Spleen (tissue), 7 donors: ENCODE measurements at regions not wholly inside any gene's neighbourhood (a gene's known extent, or its start where the extent isn't known, plus 50 kb on each side); places are given as distances from the start of the nearest gene placed in this dataset.

Experiments
- CTCF ChIP-seq, 11 experiments: fragments of 200-600 bp in 7 of 11; fragments of 450-650 bp in 4 of 11; sonication (generic) in 4 of 11; IDR thresholded peaks in 8 of 11; conservative IDR thresholded peaks in 3 of 11; 1 replicate in 7 of 11; 2 replicates in 4 of 11; pipeline versions ENCODE4 v1.4.0 to v1.8.0; 2016 to 2021; ENCODE audit warnings: antibody characterized with exemption in 11 of 11, inconsistent platforms in 4 of 11, mild to moderate bottlenecking in 1 of 11
- POLR2A ChIP-seq, 3 donors: fragments of 450-650 bp; IDR thresholded peaks; one replicate each; pipeline ENCODE4 v1.5.1; 2017; ENCODE audit warnings: antibody characterized with exemption in 3 of 3, mild to moderate bottlenecking in 1 of 3
- POLR2AphosphoS5 ChIP-seq, 3 donors: sonication (generic); formaldehyde crosslinking; IDR thresholded peaks; one replicate each; pipeline ENCODE4 v1.5.1; 2017; ENCODE audit warnings: antibody characterized with exemption in 3 of 3
- donor health status: DM: no; HTN: no; CAD: no; lungs with moderate emphysema.
- donor health status: DM: no; HTN: no; CAD: no.
- donor health status: DM: no; HTN: no; CAD: no.

- TF ChIP-seq POLR2AphosphoS5 (IDR thresholded peaks at IDR 0.05), result no peak
- TF ChIP-seq POLR2A (IDR thresholded peaks at IDR 0.05), result no peak
- TF ChIP-seq CTCF (IDR thresholded peaks at IDR 0.05 in 8 of 11, conservative IDR thresholded peaks at IDR 0.05 in 3 of 11), result no peak
Measured at GRCh38 chr21:15164678-15165303, 100.0 kb upstream of the NRIP1 start.
